DOHH2 (cell line): ENCODE measurements at regions not wholly inside any gene's neighbourhood (a gene's known extent, or its start where the extent isn't known, plus 50 kb on each side); places are given as distances from the start of the nearest gene placed in this dataset.

Experiments used
- CTCF ChIP-seq: fragments of 200-600 bp; sonication (generic); IDR thresholded peaks from one replicate; pipeline ENCODE4 v1.5.1; 2014; ENCODE audit warnings: antibody characterized with exemption, mild to moderate bottlenecking, low read depth, low read length; ENCODE audit not compliant: poor library complexity, severe bottlenecking
- EZH2phosphoT487 ChIP-seq: fragments of 200-600 bp; sonication (generic); IDR thresholded peaks from 2 replicates; pipeline ENCODE4 v1.6.1; 2017; ENCODE audit warnings: borderline replicate concordance, mild to moderate bottlenecking, antibody characterized with exemption, low read length, moderate library complexity, mixed read lengths

GRCh38 chr11:122358292-122358691 is 242.3 kb upstream of the BLID start:
- TF ChIP-seq EZH2phosphoT487: no peak
- no peak for TF ChIP-seq CTCF
